ENCODE measurements at regions not wholly inside any gene's neighbourhood (a gene's known extent, or its start where the extent isn't known, plus 50 kb on each side); places are given as distances from the start of the nearest gene placed in this dataset. TPM values are rescaled to one million over a fixed set of nuclear protein-coding genes. Genes with fewer than 3 reads are reported as not detected.

GRCh38 chr14:62645649-62646048, 399.6 kb downstream of the KCNH5 start:
- TF ChIP-seq POLR2A (IDR thresholded peaks at IDR 0.05) (no peak), CTCF (IDR thresholded peaks at IDR 0.05) (no peak), EP300 (IDR thresholded peaks at IDR 0.05) (no peak)
- H3K9me3 ChIP-seq: no peaks in the 10 kb centered on the region
- H3K4me3 ChIP-seq: no peak overlapping the region
- H3K27me3 ChIP-seq: no peaks in the 10 kb centered on the region
- H3K36me3 ChIP-seq: no peaks in the 10 kb centered on the region
- H3K4me1 ChIP-seq: no peaks in the 10 kb centered on the region
- 30 to 33% methylated on average over 3 of the region's 3 CpGs for WGBS, 2 donors
- DNase-seq (ENCODE audit: low spot score in 2 of 2): no peak
- H3K27ac ChIP-seq: no peak overlapping the region

Small RNA genes in the stretch of these regions (small RNA-seq; reads per million reads assigned to genes)
- not detected for gene AL389895.1
